ENCODE measurements at regions not wholly inside any gene's neighbourhood (a gene's known extent, or its start where the extent isn't known, plus 50 kb on each side); places are given as distances from the start of the nearest gene placed in this dataset.

- no peak for DNase-seq (ENCODE audit: low read depth)
- TF ChIP-seq, protein P1, sequence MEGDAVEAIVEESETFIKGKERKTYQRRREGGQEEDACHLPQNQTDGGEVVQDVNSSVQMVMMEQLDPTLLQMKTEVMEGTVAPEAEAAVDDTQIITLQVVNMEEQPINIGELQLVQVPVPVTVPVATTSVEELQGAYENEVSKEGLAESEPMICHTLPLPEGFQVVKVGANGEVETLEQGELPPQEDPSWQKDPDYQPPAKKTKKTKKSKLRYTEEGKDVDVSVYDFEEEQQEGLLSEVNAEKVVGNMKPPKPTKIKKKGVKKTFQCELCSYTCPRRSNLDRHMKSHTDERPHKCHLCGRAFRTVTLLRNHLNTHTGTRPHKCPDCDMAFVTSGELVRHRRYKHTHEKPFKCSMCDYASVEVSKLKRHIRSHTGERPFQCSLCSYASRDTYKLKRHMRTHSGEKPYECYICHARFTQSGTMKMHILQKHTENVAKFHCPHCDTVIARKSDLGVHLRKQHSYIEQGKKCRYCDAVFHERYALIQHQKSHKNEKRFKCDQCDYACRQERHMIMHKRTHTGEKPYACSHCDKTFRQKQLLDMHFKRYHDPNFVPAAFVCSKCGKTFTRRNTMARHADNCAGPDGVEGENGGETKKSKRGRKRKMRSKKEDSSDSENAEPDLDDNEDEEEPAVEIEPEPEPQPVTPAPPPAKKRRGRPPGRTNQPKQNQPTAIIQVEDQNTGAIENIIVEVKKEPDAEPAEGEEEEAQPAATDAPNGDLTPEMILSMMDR (IDR thresholded peaks at IDR 0.05; ENCODE audit: control insufficient read depth, insufficient read depth, low read depth, low read length, missing control alignments) = no peak
- H3K4me3 ChIP-seq (ENCODE audit: control insufficient read depth, low read depth, low read length) = no peak overlapping the region
Observed at GRCh38 chr13:24050796-24051715, 109.5 kb upstream of the SPATA13 start.

DNA sequence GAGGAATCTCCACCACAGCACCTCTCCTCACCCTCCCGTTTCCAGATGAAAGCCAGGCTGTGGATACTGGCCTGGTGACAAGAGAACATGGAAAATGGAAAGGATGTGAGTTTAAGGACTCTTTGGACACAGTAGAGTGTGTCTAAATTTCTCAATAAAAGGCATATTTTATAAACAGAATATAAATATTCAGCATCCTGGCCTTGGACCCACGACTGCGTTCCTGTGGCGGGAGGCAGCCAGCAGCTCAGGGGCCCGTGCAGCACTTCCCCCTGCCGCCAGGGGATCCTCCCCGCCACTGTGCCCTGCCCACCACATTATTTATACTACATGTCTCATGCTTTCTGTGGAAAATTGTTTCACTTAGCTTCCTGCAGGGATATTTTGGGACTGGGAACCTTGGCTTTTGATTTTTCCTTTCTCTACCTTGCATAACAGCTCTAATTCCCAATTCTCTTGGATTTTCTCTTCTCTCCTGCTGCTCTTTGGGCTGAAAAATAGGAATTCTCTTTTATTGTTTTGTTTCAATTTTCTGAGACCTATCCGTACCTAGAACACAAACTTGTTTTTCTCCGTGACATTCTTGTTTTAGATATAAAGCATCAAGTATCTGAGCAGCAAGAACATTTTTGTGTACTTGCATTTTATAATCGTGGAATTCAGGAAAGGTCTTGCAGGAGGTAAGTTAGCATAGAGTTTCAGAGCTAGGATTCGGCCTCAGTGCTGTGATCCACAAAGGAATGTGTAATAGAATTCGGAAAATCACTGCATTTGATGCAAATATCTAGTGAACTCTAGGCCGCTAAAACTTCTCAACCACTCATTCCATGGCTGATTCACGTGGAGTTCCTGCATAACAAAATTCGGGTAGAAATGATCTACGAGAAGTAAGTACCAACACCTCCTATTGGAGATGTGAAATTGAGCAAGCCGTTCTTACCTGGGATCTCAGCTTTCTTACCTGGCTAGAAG, 107.7 kb upstream of the SPATA13 start:
- no peak for DNase-seq (ENCODE audit: low read depth)
- TF ChIP-seq, protein P1 (IDR thresholded peaks at IDR 0.05; ENCODE audit: control insufficient read depth, insufficient read depth, low read depth, low read length, missing control alignments) = peak; percentile 17
- no peak overlapping the region for H3K4me3 ChIP-seq (ENCODE audit: control insufficient read depth, low read depth, low read length)

- no peak overlapping the region for H3K4me3 ChIP-seq (ENCODE audit: control insufficient read depth, low read depth, low read length)
- TF ChIP-seq, protein P1 (IDR thresholded peaks at IDR 0.05; ENCODE audit: control insufficient read depth, insufficient read depth, low read depth, low read length, missing control alignments) = peak; percentile 77
- DNase-seq (ENCODE audit: low read depth) = no peak
Observed at GRCh38 chr13:24053519-24054251, 106.8 kb upstream of the SPATA13 start.

DNA sequence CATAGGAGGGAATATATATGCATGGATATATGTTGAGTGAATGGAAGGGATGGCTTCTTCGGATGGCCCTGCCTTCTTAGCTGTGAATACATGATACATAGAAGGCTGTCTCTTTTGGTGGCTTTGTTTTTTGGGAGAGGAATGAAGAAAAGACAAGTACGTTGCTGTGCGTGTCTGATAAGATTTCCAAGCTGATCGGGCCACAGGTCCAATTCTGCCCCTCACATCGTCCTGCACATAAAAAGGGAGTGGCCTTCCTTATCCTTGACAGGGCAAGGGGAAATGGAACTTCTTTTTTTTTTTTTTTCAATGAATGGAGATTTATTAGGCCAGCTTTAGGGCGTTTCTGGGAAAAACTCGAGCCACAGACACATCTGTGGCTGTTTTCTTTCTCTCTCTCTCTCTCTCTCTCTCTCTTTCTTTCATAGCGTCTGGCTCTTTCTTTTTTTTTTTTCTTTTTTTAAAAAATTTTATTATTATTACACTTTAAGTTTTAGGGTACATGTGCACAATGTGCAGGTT, 103.8 kb upstream of the SPATA13 start:
- no peak for DNase-seq (ENCODE audit: low read depth)
- no peak overlapping the region for H3K4me3 ChIP-seq (ENCODE audit: control insufficient read depth, low read depth, low read length)
- TF ChIP-seq, protein P1 (IDR thresholded peaks at IDR 0.05; ENCODE audit: control insufficient read depth, insufficient read depth, low read depth, low read length, missing control alignments) = no peak

DNA sequence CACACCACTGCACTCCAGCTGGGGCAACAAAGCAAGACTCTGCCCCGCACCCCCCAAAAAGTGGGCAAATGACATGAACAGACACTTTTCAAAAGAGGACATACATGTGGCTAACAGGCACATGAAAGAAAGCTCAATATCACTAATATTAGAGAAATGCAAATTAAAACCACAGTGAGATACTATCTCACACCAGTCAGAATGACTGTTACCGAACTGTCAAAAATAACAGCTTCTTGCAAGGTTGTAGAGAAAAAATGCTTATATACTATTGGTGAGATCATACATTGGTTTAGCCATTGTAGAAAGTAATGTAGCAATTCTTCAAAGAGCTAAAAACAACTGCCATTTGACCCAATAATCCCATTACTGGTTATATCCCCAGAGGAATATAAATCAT, 99.5 kb upstream of the SPATA13 start:
- no peak for DNase-seq (ENCODE audit: low read depth)
- no peak overlapping the region for H3K4me3 ChIP-seq (ENCODE audit: control insufficient read depth, low read depth, low read length)
- TF ChIP-seq, protein P1 (IDR thresholded peaks at IDR 0.05; ENCODE audit: control insufficient read depth, insufficient read depth, low read depth, low read length, missing control alignments) = no peak

Data from AG09309 (cell line).